ENCODE measurements at regions not wholly inside any gene's neighbourhood (a gene's known extent, or its start where the extent isn't known, plus 50 kb on each side); places are given as distances from the start of the nearest gene placed in this dataset.

GRCh38 chrX:18076434-18076833 is 144.3 kb downstream of the BEND2 start:
- TF ChIP-seq POLR2AphosphoS5 (IDR thresholded peaks at IDR 0.05; ENCODE audit: borderline replicate concordance, low read depth, low read length): no peak
- no peak for TF ChIP-seq EZH2 (IDR thresholded peaks at IDR 0.05)
